WI38 (cell line): ENCODE measurements at regions not wholly inside any gene's neighbourhood (a gene's known extent, or its start where the extent isn't known, plus 50 kb on each side); places are given as distances from the start of the nearest gene placed in this dataset.

ENCODE experiments used
- H3K4me3 ChIP-seq: 2 replicates; pipeline ENCODE4 v1.5.1; 2011; ENCODE audit warnings: low read depth, mild to moderate bottlenecking, control low read depth, low read length
- TF ChIP-seq, protein P1 (sequence below): IDR thresholded peaks from 2 replicates; pipeline ENCODE4 v1.5.1; 2012; ENCODE audit warnings: low read depth, mild to moderate bottlenecking, control low read depth, low read length

DNA sequence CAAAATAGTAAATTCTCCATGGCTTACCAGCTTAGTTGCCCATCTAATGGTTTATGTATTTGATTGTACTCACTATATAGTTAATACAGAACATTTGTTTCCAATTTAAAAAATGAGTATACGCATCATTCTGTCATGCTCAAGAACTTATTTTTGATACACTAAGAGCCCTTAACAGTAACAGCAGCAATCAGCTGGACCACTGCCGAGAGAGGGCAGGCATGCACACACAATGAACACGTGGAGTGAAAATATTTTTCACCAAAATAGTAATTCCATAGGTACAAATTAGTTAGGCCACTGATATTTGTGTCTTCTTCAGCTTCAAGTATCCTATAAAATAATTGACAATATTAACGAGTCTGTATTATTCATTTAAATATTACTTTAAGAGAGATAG is 109.9 kb downstream of the KLF12 start:
- no peak overlapping the region for H3K4me3 ChIP-seq
- TF ChIP-seq, protein P1, sequence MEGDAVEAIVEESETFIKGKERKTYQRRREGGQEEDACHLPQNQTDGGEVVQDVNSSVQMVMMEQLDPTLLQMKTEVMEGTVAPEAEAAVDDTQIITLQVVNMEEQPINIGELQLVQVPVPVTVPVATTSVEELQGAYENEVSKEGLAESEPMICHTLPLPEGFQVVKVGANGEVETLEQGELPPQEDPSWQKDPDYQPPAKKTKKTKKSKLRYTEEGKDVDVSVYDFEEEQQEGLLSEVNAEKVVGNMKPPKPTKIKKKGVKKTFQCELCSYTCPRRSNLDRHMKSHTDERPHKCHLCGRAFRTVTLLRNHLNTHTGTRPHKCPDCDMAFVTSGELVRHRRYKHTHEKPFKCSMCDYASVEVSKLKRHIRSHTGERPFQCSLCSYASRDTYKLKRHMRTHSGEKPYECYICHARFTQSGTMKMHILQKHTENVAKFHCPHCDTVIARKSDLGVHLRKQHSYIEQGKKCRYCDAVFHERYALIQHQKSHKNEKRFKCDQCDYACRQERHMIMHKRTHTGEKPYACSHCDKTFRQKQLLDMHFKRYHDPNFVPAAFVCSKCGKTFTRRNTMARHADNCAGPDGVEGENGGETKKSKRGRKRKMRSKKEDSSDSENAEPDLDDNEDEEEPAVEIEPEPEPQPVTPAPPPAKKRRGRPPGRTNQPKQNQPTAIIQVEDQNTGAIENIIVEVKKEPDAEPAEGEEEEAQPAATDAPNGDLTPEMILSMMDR, result no peak

DNA sequence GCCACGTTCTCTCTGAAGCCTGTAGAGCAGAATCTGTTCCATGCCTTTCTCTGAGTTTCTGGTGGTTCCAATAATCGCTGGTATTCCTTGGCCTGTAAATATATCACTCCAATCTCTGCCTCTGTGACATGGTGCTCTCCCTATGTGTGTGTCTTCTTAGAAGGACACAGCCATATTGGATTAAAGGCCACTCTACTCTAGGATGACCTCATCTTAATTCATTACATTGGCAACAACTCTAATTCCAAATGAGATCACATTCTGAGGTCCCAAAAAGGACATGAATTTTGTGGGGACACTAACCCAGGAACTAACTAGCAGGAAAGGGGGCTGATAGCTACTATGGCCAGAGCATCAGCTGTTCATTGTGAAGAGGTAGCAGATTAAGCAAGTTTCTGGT is 110.7 kb downstream of the KLF12 start:
- TF ChIP-seq, protein P1, result no peak

DNA sequence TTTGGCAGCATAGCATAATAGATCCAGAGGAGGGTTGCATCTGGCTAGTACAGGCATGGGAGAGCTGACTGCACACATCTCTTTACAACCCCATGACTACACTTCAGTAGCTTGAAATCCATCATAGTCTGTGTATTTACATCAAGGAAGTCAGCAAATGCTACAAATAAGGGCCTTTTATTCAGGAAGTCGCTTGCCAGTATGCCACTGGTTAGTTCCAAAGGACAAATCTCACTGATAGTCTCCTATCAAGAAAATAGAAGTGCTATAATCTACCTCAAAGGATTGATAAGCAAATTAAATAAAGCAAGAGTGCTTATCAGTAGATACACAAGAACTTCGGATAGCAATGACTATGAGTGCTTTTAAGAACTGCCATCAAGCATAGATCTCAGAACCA is 112.7 kb downstream of the KLF12 start:
- TF ChIP-seq, protein P1, result no peak
- H3K4me3 ChIP-seq, result no peak overlapping the region

More for the DNA sequence above, 110.7 kb downstream of the KLF12 start:
- no peak overlapping the region for H3K4me3 ChIP-seq

DNA sequence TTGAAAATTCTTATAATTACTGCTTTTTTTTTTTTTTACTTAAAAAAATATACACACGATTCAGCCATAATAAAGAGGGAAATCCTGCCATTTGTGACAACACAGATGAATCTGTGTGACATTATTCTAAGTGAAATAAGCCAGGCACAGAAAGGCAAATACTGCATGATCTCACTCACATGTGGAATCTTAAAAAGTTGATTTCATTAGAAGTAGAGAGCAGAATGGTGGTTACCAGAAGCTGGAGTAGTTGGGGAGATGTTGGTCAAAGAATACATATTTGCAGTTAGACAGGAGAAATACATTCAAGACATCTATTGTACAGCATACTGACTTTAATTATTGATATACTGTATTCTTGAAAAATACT is 116.2 kb downstream of the KLF12 start:
- no peak overlapping the region for H3K4me3 ChIP-seq
- TF ChIP-seq, protein P1, result no peak

DNA sequence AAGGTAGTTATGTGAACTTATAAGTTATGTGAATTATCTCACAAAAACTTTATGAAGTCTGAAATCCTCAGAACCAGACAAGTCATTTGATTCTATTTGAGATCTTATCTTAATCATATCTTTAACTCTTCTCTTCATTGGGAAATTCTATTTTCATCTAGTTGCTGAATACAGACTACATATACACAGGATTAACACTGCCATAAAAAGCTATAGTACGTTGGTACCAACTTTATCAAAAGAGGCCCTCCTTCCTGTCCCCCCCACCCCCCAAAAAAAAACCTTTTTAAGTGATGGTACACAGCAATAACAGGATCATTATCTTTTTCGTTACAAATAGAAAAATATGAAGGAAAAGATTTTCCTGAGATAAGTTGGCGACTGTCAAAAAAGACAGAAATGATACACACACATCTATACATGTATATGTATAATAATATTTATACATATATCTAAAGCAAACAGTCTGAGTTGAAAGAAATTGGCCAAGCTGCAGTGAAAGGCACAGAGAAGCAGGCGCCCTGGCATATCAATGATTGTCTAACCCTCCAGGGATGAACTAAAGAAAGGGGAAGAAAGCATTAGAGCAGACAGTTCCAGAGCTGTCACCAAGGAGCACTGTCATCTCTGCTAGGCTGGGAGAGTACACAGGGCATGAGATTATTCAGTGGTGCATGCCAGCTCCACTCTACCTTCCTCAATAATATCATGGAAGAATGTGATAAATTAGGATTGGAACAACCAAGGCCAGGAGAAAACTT is 116.7 kb downstream of the KLF12 start:
- H3K4me3 ChIP-seq, result no peak overlapping the region
- TF ChIP-seq, protein P1, result no peak

- H3K4me3 ChIP-seq, result no peak overlapping the region
- TF ChIP-seq, protein P1, result no peak
These were observed 119.1 kb downstream of the KLF12 start for GRCh38 chr13:74015137-74015536.

GRCh38 chr13:74009100-74009668 is 125.0 kb downstream of the KLF12 start:
- no peak overlapping the region for H3K4me3 ChIP-seq
- TF ChIP-seq, protein P1, result no peak
